Pancreas (tissue), 10 donors: ENCODE measurements at regions not wholly inside any gene's neighbourhood (a gene's known extent, or its start where the extent isn't known, plus 50 kb on each side); places are given as distances from the start of the nearest gene placed in this dataset.

Experiments
- ATAC-seq, 4 donors: fragments of 200-7000 bp; cut with Tn5 transposase; one replicate each; pipeline versions ENCODE4 v1.8.0 to v1.9.1; 2020; ENCODE audit warnings: mild to moderate bottlenecking in 4 of 4, moderate library complexity in 4 of 4
- DNase-seq, 6 donors: peaks; one replicate each; pipeline ENCODE4 v3.0.0-alpha.2; 2020
- FAIRE-seq: peaks from 2 replicates; lab custom pipeline; 2012; peaks lifted over from hg19 to GRCh38; lab: Jason Lieb, UNC
- H3K27ac ChIP-seq, 4 donors: fragments of 200-600 bp; sonication (generic); 1 replicate in 3 of 4; 2 replicates in 1 of 4; pipeline versions ENCODE4 v1.5.0 to v1.8.0; 2020
- H3K27me3 ChIP-seq, 4 donors: fragments of 200-600 bp; one replicate each; pipeline ENCODE4 v1.8.0; 2021
- H3K36me3 ChIP-seq, 3 donors: fragments of 200-600 bp; sonication (generic) in 1 of 3; one replicate each; pipeline versions ENCODE4 v1.5.0 to v1.8.0; 2020 to 2021
- H3K4me1 ChIP-seq, 3 donors: fragments of 200-600 bp; one replicate each; pipeline ENCODE4 v1.8.0; 2021
- H3K4me3 ChIP-seq, 4 donors: fragments of 200-600 bp; sonication (generic) in 2 of 4; one replicate each; pipeline versions ENCODE4 v1.5.0 to v1.8.0; 2020 to 2021
- H3K9me3 ChIP-seq, 4 donors: fragments of 200-600 bp; one replicate each; pipeline ENCODE4 v1.8.0; 2021
- WGBS, 2 donors: extraction: QIAGEN DNeasy Blood & Tissue Kit; methylation state at CpG; one replicate each; pipeline ENCODE4 v1.1.7; 2013; 5-methylcytosine and 5-hydroxymethylcytosine counted together
- intact Hi-C, 3 donors: fragments of 100-400 bp; cut with DNase I; formaldehyde crosslinking; loops; one replicate each; pipeline versions ENCODE4 v1.11.1 to v1.14.2; 2022
- TF ChIP-seq, protein P1 (sequence below), 4 donors: fragments of 200-600 bp; sonication (generic) in 3 of 4; IDR thresholded peaks; one replicate each; pipeline versions ENCODE4 v1.5.0 to v1.8.0; 2021; ENCODE audit warnings: antibody characterized with exemption in 4 of 4
- donor health status: healthy with polysubstance abuse.
- donor health status: DM: no; HTN: no; CAD: no; lungs with moderate emphysema.
- donor health status: DM: no; HTN: no; CAD: no.
- donor health status: control.
- donor health status: control.
- donor health status: Bipolar disorder and iron deficiency.
- donor health status: DM: yes; HTN: yes; CAD: no.
- donor health status: DM: no; HTN: no; CAD: no.
- donor health status: DM: no; HTN: no; CAD: no.
- donor health status: DM: yes; HTN: yes; CAD: no.

DNA sequence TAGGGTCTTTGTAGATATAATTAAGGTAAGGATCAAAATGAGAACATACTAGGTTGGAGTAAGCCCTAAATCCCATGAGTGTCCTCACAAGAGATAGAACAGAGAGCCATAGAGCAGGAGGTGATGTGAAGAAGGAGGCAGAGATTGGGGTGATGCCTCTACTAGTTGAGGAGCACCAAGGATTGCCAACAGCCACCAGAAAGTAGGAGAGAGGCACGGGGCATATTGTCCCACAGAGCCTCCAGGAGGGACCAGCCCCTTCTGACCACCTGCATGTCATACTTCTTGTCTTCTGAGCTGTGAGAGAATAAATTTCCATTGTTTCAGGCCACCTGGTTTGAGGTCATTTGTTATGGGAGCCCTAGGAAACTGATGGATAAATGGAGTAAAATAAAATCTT is 363.3 kb downstream of the RPS6KC1 start:
- H3K4me1 ChIP-seq = no peaks in the 10 kb centered on the region
- no peaks in the 10 kb centered on the region for H3K36me3 ChIP-seq
- ATAC-seq (no peak), FAIRE-seq (no peak), DNase-seq (no peak)
- no peak overlapping the region for H3K27ac ChIP-seq
- no peak overlapping the region for H3K4me3 ChIP-seq
- 74 to 91% methylated on average over 1 of the region's 1 CpG for WGBS, 2 donors
- TF ChIP-seq, protein P1, sequence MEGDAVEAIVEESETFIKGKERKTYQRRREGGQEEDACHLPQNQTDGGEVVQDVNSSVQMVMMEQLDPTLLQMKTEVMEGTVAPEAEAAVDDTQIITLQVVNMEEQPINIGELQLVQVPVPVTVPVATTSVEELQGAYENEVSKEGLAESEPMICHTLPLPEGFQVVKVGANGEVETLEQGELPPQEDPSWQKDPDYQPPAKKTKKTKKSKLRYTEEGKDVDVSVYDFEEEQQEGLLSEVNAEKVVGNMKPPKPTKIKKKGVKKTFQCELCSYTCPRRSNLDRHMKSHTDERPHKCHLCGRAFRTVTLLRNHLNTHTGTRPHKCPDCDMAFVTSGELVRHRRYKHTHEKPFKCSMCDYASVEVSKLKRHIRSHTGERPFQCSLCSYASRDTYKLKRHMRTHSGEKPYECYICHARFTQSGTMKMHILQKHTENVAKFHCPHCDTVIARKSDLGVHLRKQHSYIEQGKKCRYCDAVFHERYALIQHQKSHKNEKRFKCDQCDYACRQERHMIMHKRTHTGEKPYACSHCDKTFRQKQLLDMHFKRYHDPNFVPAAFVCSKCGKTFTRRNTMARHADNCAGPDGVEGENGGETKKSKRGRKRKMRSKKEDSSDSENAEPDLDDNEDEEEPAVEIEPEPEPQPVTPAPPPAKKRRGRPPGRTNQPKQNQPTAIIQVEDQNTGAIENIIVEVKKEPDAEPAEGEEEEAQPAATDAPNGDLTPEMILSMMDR (IDR thresholded peaks at IDR 0.05) = no peak
- H3K27me3 ChIP-seq = no peaks in the 10 kb centered on the region
- H3K9me3 ChIP-seq = no peaks in the 10 kb centered on the region
- intact Hi-C loops = no loop called here

DNA sequence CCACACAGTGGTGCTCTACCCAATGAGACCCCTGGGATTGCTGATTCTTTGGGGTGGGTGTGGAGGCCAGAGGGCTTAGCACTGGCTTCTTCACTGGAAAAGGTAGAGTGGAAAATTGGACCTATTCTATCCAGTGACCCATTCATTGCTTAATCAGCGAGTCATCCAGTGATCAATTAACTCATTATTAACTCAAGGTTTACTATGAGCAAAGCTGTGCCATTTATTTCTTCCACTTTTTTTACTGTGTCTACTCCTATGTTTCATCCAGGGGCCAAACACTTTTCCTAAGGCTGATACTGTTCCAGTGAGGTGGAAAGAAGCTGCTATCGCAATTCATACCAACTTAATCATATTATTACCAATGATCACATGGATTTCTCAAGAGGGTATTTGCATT is 363.9 kb downstream of the RPS6KC1 start:
- H3K36me3 ChIP-seq = no peaks in the 10 kb centered on the region
- FAIRE-seq = no peak
- intact Hi-C loops = no loop called here
- H3K9me3 ChIP-seq = no peaks in the 10 kb centered on the region
- WGBS, 2 donors = 89 to 95% methylated on average over 2 of the region's 2 CpGs
- no peaks in the 10 kb centered on the region for H3K27me3 ChIP-seq
- no peak for DNase-seq
- H3K4me1 ChIP-seq = no peaks in the 10 kb centered on the region
- no peak overlapping the region for H3K27ac ChIP-seq
- ATAC-seq = no peak
- no peak overlapping the region for H3K4me3 ChIP-seq
- TF ChIP-seq, protein P1 (IDR thresholded peaks at IDR 0.05) = no peak

DNA sequence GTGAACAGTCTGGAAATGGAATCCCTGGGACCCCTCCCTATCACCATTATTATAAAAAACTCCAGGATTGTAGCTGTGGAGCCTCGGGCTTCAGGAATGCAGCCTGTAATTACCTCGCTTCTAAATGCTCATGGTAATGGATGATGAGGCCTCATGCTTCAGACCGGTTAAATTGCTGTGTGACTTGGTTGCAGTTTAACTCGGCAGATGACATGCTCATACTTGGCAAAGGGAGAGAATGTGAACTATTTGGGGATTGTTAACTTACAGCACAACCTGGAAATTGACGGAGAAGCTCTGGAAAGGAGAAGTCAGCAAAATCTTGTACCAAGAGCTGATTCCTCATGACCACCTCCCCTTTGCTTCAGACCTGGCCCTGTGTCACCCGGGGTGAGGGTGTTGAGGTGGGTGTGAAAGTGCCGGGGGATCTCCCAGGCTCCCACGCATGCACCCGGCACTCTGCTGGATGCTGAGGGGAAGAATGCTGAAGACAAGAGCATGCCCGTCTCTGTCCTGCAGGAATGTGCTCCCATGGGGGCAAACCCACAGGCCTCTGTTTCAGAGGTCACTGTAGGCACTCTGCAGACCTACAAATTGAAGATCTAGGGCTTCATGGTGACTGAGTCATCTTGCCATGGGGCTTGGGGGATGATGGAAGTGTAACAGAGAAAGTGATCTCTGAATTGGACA is 364.8 kb downstream of the RPS6KC1 start:
- DNase-seq (peak in 1 of 6 donors; percentile 21), ATAC-seq (peak in 3 of 4 donors; percentile 50 to 77 (median 70)), FAIRE-seq (no peak)
- WGBS, 2 donors = 51 to 58% methylated on average over 10 of the region's 10 CpGs
- H3K9me3 ChIP-seq = no peaks in the 10 kb centered on the region
- TF ChIP-seq, protein P1 (IDR thresholded peaks at IDR 0.05) = no peak
- H3K27ac ChIP-seq = no peak overlapping the region
- intact Hi-C loops = no loop called here
- H3K4me3 ChIP-seq = no peak overlapping the region
- H3K4me1 ChIP-seq = no peaks in the 10 kb centered on the region
- no peaks in the 10 kb centered on the region for H3K36me3 ChIP-seq
- no peaks in the 10 kb centered on the region for H3K27me3 ChIP-seq

DNA sequence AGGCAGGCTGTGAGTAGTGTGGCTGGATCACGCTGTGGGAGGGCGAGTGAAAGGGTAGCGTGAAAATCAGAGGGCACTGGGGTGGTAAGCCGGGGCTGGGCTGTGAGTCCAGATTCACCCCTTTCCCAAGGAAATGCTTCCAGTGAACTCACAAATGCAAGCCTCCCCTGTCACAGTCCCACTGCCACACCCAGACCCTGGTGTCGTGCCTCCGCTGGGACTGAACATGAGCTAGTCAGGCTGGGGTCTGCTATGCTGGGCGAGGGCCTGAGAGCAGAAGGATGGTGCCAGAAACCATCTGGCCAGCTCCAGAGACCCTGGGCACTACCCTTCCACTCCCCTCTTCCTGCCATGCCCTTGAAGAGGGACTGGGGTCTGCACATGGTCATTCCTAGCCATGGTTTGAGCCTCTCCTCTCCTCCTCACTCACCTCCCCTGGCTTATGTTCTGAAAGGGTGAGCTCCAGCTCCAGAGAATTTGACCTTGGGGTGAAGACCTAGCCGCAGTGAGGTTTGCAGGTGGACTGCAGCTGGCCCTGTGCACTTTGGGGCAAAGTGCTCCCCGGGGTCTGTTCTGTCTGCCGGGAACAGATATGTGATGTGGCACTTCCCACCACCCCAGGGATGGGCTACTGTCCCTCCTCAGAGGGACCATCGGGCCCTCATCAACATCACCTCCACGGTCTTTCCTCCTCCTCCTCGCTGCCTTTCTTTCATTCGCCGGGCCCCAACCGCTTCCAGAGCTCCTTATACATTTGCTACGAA is 365.6 kb downstream of the RPS6KC1 start:
- H3K36me3 ChIP-seq = no peaks in the 10 kb centered on the region
- TF ChIP-seq, protein P1 (IDR thresholded peaks at IDR 0.05) = no peak
- no peak overlapping the region for H3K4me3 ChIP-seq
- ATAC-seq (no peak), FAIRE-seq (no peak), DNase-seq (no peak)
- intact Hi-C loops = no loop called here
- H3K9me3 ChIP-seq = no peaks in the 10 kb centered on the region
- no peaks in the 10 kb centered on the region for H3K4me1 ChIP-seq
- no peaks in the 10 kb centered on the region for H3K27me3 ChIP-seq
- no peak overlapping the region for H3K27ac ChIP-seq
- WGBS, 2 donors = 78 to 82% methylated on average over 17 of the region's 17 CpGs
